ENCODE measurements at regions not wholly inside any gene's neighbourhood (a gene's known extent, or its start where the extent isn't known, plus 50 kb on each side); places are given as distances from the start of the nearest gene placed in this dataset.

DNA sequence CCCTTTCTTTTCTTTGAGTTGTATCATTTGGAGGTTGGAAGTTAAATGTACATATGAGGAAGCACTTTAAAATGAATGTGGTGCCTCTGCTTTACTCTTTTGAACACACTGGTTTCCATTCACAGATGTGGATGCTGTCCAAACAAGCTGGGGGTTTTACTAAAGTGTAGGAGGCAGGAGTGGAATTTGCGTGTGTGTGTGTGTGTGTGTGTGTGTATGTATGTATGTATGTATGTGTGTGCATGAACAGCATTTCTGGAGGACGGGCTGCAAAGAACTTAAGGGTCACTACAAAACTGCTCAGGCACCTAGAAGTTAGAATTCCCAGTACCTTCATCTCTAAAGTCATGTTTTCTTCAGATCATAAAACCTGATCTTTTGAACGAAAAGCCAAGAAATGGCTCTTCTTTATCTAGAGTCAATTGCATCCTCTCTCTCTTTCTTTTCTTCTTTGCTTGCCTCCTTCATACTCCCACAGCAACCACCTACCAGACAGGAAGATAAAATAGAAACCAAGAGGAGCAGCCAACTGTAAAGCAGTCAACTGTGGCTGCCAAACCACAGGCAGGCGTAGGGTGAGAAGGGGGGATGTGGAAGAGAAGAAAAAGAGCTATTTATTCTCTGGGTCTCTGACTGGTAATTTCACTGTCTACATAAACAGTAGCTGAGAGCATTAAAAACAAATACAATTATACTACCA, 177.0 kb upstream of the RASGEF1B start:
- Mint-ChIP-seq H3K9me3 (ENCODE audit: unreplicated experiment) (peaks cover 2% of the 10 kb centered on the region), H3K27me3 (ENCODE audit: unreplicated experiment) (no peaks in the 10 kb centered on the region), H3K4me3 (ENCODE audit: unreplicated experiment) (no peak overlapping the region), H3K27ac (ENCODE audit: unreplicated experiment) (no peak overlapping the region), H3K36me3 (ENCODE audit: unreplicated experiment) (peaks cover 4% of the 10 kb centered on the region), H3K4me1 (ENCODE audit: low read depth, unreplicated experiment) (no peaks in the 10 kb centered on the region)
- TF ChIP-seq, protein P1, sequence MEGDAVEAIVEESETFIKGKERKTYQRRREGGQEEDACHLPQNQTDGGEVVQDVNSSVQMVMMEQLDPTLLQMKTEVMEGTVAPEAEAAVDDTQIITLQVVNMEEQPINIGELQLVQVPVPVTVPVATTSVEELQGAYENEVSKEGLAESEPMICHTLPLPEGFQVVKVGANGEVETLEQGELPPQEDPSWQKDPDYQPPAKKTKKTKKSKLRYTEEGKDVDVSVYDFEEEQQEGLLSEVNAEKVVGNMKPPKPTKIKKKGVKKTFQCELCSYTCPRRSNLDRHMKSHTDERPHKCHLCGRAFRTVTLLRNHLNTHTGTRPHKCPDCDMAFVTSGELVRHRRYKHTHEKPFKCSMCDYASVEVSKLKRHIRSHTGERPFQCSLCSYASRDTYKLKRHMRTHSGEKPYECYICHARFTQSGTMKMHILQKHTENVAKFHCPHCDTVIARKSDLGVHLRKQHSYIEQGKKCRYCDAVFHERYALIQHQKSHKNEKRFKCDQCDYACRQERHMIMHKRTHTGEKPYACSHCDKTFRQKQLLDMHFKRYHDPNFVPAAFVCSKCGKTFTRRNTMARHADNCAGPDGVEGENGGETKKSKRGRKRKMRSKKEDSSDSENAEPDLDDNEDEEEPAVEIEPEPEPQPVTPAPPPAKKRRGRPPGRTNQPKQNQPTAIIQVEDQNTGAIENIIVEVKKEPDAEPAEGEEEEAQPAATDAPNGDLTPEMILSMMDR (IDR thresholded peaks at IDR 0.05; ENCODE audit: partially characterized antibody, unreplicated experiment) = no peak
- no peak for DNase-seq

DNA sequence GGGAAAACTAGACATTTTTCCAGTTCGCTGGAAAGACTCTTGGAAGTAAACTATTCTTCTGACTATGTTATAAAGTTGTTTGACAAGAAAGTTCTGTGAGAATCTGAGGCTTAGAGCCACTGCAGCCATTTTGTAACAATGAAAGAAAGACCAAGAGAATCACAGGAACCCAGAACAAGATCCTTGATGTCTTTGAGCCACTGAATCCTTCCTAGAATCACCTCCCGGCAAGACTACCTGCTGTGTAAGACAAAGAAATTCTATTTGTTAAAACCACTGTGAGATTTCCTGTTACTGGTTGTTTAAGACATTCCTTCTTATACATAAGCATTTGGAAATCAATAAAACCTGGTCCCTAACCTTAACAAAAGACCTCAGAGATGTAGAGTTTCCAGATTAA, 175.7 kb upstream of the RASGEF1B start:
- Mint-ChIP-seq H3K27ac (ENCODE audit: unreplicated experiment) (no peak overlapping the region), H3K4me1 (ENCODE audit: low read depth, unreplicated experiment) (no peaks in the 10 kb centered on the region), H3K36me3 (ENCODE audit: unreplicated experiment) (peaks cover 6% of the 10 kb centered on the region), H3K9me3 (ENCODE audit: unreplicated experiment) (peaks cover 2% of the 10 kb centered on the region), H3K4me3 (ENCODE audit: unreplicated experiment) (no peak overlapping the region), H3K27me3 (ENCODE audit: unreplicated experiment) (no peaks in the 10 kb centered on the region)
- DNase-seq = no peak
- TF ChIP-seq, protein P1 (IDR thresholded peaks at IDR 0.05; ENCODE audit: partially characterized antibody, unreplicated experiment) = no peak

DNA sequence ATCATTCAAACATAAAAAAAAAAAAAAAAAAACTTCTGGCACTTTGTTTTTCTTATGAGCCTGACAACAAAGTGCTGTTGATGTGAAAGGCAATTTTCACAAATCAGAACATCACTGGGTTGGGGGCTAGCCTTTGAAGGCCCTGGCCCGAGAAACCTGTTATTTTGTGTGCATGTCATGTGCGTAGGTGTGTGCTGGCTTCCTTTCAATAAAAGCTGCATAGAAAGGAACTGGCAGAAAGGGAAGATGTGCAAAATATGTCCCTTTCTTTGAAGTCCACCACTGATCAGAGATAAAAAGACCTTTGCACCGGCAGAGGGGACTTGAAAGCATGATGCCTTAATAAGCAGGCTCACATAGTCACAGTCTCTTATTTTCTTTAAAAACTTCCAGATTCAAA, 170.8 kb upstream of the RASGEF1B start:
- Mint-ChIP-seq H3K9me3 (ENCODE audit: unreplicated experiment) (no peaks in the 10 kb centered on the region), H3K4me3 (ENCODE audit: unreplicated experiment) (no peak overlapping the region), H3K27me3 (ENCODE audit: unreplicated experiment) (no peaks in the 10 kb centered on the region), H3K27ac (ENCODE audit: unreplicated experiment) (no peak overlapping the region), H3K4me1 (ENCODE audit: low read depth, unreplicated experiment) (no peaks in the 10 kb centered on the region), H3K36me3 (ENCODE audit: unreplicated experiment) (peaks cover 6% of the 10 kb centered on the region)
- TF ChIP-seq, protein P1 (IDR thresholded peaks at IDR 0.05; ENCODE audit: partially characterized antibody, unreplicated experiment) = no peak
- DNase-seq = no peak

DNA sequence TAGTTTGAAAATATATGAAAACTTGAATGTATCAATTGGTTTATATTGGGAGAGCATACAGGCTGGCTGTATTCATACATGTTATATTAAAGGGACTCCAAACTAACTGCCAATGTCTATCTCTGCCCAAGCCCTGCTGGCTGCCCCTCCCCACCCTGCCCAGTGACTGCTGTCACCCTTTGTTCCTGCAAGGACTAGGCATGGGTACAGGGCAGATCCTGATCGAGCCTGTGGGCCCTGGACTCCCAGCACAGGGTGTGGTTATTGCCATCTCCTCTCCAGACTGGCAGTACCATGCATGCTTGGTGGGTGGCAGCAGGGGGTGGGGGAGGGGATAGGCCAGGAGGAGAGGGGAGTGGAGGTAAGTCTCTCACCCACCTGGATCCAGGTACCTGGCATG, 167.5 kb upstream of the RASGEF1B start:
- no peaks in the 10 kb centered on the region for H3K9me3 Mint-ChIP-seq (ENCODE audit: unreplicated experiment)
- H3K4me3 Mint-ChIP-seq (ENCODE audit: unreplicated experiment) = no peak overlapping the region
- no peaks in the 10 kb centered on the region for H3K27me3 Mint-ChIP-seq (ENCODE audit: unreplicated experiment)
- no peak for DNase-seq
- no peak overlapping the region for H3K27ac Mint-ChIP-seq (ENCODE audit: unreplicated experiment)
- TF ChIP-seq, protein P1 (IDR thresholded peaks at IDR 0.05; ENCODE audit: partially characterized antibody, unreplicated experiment) = no peak
- peaks cover 6% of the 10 kb centered on the region for H3K36me3 Mint-ChIP-seq (ENCODE audit: unreplicated experiment)
- peaks cover 8% of the 10 kb centered on the region for H3K4me1 Mint-ChIP-seq (ENCODE audit: low read depth, unreplicated experiment)

DNA sequence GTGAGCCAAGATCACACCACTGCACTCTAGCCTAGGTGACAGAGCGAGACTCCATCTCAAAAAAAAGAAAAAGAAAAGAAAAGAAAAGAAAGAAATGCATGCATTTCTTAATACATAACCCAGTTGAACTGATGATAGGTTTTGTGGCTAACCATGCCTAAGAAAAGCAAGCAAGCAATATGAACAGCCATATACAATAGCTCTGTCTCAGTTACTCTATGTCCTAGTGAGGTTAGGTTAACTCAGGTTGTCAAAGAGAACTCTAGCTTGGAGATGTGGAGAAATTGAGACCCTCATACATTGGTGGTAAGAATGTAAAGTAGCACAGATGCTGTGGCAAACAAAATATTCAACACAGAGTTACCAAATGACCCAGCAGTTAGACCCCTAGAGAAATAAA, 167.0 kb upstream of the RASGEF1B start:
- Mint-ChIP-seq H3K4me3 (ENCODE audit: unreplicated experiment) (no peak overlapping the region), H3K27ac (ENCODE audit: unreplicated experiment) (no peak overlapping the region), H3K9me3 (ENCODE audit: unreplicated experiment) (no peaks in the 10 kb centered on the region), H3K27me3 (ENCODE audit: unreplicated experiment) (no peaks in the 10 kb centered on the region), H3K36me3 (ENCODE audit: unreplicated experiment) (peaks cover 2% of the 10 kb centered on the region), H3K4me1 (ENCODE audit: low read depth, unreplicated experiment) (peaks cover 11% of the 10 kb centered on the region)
- no peak for DNase-seq
- TF ChIP-seq, protein P1 (IDR thresholded peaks at IDR 0.05; ENCODE audit: partially characterized antibody, unreplicated experiment) = no peak
